ENCODE measurements at regions not wholly inside any gene's neighbourhood (a gene's known extent, or its start where the extent isn't known, plus 50 kb on each side); places are given as distances from the start of the nearest gene placed in this dataset.

GRCh38 chr15:70160803-70161565, 63.3 kb upstream of the TLE3 start:
- TF ChIP-seq, protein P1, sequence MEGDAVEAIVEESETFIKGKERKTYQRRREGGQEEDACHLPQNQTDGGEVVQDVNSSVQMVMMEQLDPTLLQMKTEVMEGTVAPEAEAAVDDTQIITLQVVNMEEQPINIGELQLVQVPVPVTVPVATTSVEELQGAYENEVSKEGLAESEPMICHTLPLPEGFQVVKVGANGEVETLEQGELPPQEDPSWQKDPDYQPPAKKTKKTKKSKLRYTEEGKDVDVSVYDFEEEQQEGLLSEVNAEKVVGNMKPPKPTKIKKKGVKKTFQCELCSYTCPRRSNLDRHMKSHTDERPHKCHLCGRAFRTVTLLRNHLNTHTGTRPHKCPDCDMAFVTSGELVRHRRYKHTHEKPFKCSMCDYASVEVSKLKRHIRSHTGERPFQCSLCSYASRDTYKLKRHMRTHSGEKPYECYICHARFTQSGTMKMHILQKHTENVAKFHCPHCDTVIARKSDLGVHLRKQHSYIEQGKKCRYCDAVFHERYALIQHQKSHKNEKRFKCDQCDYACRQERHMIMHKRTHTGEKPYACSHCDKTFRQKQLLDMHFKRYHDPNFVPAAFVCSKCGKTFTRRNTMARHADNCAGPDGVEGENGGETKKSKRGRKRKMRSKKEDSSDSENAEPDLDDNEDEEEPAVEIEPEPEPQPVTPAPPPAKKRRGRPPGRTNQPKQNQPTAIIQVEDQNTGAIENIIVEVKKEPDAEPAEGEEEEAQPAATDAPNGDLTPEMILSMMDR (IDR thresholded peaks at IDR 0.05) = no peak
- no peak for TF ChIP-seq POLR2A (IDR thresholded peaks at IDR 0.05)
